ENCODE measurements at regions not wholly inside any gene's neighbourhood (a gene's known extent, or its start where the extent isn't known, plus 50 kb on each side); places are given as distances from the start of the nearest gene placed in this dataset.

- TF ChIP-seq ZNF274 (IDR thresholded peaks at IDR 0.05; ENCODE audit: borderline replicate concordance, extremely low read depth, low read length) (no peak), CHD7 (IDR thresholded peaks at IDR 0.05; ENCODE audit: insufficient replicate concordance, low read length) (no peak), SIN3A (conservative IDR thresholded peaks at IDR 0.05 in 1 of 2, IDR thresholded peaks at IDR 0.05 in 1 of 2; ENCODE audit: low read depth in 1 of 2, low read length in 2 of 2) (no peak), POLR2AphosphoS5 (IDR thresholded peaks at IDR 0.05; ENCODE audit: low read depth, low read length) (no peak), SP1 (IDR thresholded peaks at IDR 0.05; ENCODE audit: low read depth, low read length) (no peak), SUZ12 (IDR thresholded peaks at IDR 0.05; ENCODE audit: low read length) (no peak), JUND (IDR thresholded peaks at IDR 0.05; ENCODE audit: low read length) (no peak), CHD1 (IDR thresholded peaks at IDR 0.05; ENCODE audit: low read depth, low read length) (no peak)
These were observed 73.2 kb upstream of the GADD45A start (continued) for GRCh38 chr1:67611846-67612245.

All from H1 (cell line).